K562 (cell line): ENCODE measurements at regions not wholly inside any gene's neighbourhood (a gene's known extent, or its start where the extent isn't known, plus 50 kb on each side); places are given as distances from the start of the nearest gene placed in this dataset.

Experiments
- BRD4 ChIP-seq: fragments of 200-600 bp; sonication (generic); IDR thresholded peaks from 2 replicates; pipeline ENCODE4 v1.6.1; 2017; ENCODE audit warnings: inconsistent platforms
- HNRNPK ChIP-seq: fragments of 200-400 bp; formaldehyde crosslinking; IDR thresholded peaks from one replicate; pipeline ENCODE4 v1.6.1; 2018; ENCODE audit warnings: mild to moderate bottlenecking, low read depth, low read length; ENCODE audit not compliant: poor library complexity, severe bottlenecking
- POLR2A ChIP-seq: fragments of 450-650 bp; conservative IDR thresholded peaks from 2 replicates; pipeline ENCODE4 v1.6.1; 2016
- REST ChIP-seq, 2 experiments: fragments of 450-650 bp; formaldehyde crosslinking in 1 of 2; IDR thresholded peaks; 2 replicates each; pipeline versions ENCODE4 v1.4.0 to v1.6.1; 2014 to 2020; ENCODE audit warnings: mild to moderate bottlenecking in 2 of 2, borderline replicate concordance in 1 of 2, low read depth in 1 of 2
- SIN3A ChIP-seq, 2 experiments: fragments of 150-350 bp in 1 of 2; IDR thresholded peaks; 2 replicates each; pipeline ENCODE4 v1.6.1; 2011 to 2016; ENCODE audit warnings: borderline replicate concordance in 2 of 2, low read depth in 2 of 2, low read length in 2 of 2, mild to moderate bottlenecking in 2 of 2, moderate library complexity in 2 of 2; ENCODE audit not compliant: control insufficient read depth in 1 of 2
- ZBTB40 ChIP-seq, 2 experiments: fragments of 450-650 bp in 1 of 2; sonication (generic) in 1 of 2; formaldehyde crosslinking in 1 of 2; IDR thresholded peaks; 2 replicates each; pipeline versions ENCODE4 v1.7.1 to v1.9.0; 2016 to 2022; ENCODE audit warnings: inconsistent platforms in 1 of 2, mild to moderate bottlenecking in 1 of 2, missing genetic modification reagents in 1 of 2
- TF ChIP-seq, protein P1 (sequence below), 2 experiments: IDR thresholded peaks in 1 of 2; conservative IDR thresholded peaks in 1 of 2; 2 replicates each; pipeline ENCODE4 v1.6.1; 2016; ENCODE audit warnings: low read depth in 2 of 2, mild to moderate bottlenecking in 1 of 2, missing compliant biosample characterization in 1 of 2, missing genetic modification characterization in 1 of 2, moderate library complexity in 1 of 2
- TF ChIP-seq, protein P2 (sequence below), 3 experiments: IDR thresholded peaks in 2 of 3; conservative IDR thresholded peaks in 1 of 3; 2 replicates each; pipeline ENCODE4 v1.5.1; 2011 to 2012; ENCODE audit warnings: low read length in 3 of 3, mild to moderate bottlenecking in 3 of 3, control low read depth in 2 of 3, improper control_type of control experiment in 1 of 3, inconsistent platforms in 1 of 3, low read depth in 1 of 3, mixed read lengths in 1 of 3, moderate library complexity in 1 of 3; ENCODE audit not compliant: insufficient read depth in 2 of 3

GRCh38 chr17:62180772-62181171 is 115.7 kb upstream of the MED13 start:
- no peak for TF ChIP-seq SIN3A (IDR thresholded peaks at IDR 0.05; ENCODE audit: borderline replicate concordance in 2 of 2, control insufficient read depth in 1 of 2, low read depth in 2 of 2, low read length in 2 of 2)
- TF ChIP-seq REST (IDR thresholded peaks at IDR 0.05; ENCODE audit: borderline replicate concordance) = no peak
- no peak for TF ChIP-seq REST (CRISPR knock-in tag; IDR thresholded peaks at IDR 0.05; ENCODE audit: low read depth)
- TF ChIP-seq HNRNPK = no peak
- TF ChIP-seq, protein P1, sequence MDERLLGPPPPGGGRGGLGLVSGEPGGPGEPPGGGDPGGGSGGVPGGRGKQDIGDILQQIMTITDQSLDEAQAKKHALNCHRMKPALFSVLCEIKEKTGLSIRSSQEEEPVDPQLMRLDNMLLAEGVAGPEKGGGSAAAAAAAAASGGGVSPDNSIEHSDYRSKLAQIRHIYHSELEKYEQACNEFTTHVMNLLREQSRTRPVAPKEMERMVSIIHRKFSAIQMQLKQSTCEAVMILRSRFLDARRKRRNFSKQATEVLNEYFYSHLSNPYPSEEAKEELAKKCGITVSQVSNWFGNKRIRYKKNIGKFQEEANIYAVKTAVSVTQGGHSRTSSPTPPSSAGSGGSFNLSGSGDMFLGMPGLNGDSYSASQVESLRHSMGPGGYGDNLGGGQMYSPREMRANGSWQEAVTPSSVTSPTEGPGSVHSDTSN (CRISPR knock-in tag; IDR thresholded peaks at IDR 0.05; ENCODE audit: low read depth) = no peak
- TF ChIP-seq, protein P1 (tag; conservative IDR thresholded peaks at IDR 0.05; ENCODE audit: low read depth) = no peak
- no peak for TF ChIP-seq POLR2A
- TF ChIP-seq BRD4 = no peak
- no peak for TF ChIP-seq ZBTB40 (IDR thresholded peaks at IDR 0.05)
- no peak for TF ChIP-seq ZBTB40 (CRISPR knock-in tag; IDR thresholded peaks at IDR 0.05)
- TF ChIP-seq, protein P2, sequence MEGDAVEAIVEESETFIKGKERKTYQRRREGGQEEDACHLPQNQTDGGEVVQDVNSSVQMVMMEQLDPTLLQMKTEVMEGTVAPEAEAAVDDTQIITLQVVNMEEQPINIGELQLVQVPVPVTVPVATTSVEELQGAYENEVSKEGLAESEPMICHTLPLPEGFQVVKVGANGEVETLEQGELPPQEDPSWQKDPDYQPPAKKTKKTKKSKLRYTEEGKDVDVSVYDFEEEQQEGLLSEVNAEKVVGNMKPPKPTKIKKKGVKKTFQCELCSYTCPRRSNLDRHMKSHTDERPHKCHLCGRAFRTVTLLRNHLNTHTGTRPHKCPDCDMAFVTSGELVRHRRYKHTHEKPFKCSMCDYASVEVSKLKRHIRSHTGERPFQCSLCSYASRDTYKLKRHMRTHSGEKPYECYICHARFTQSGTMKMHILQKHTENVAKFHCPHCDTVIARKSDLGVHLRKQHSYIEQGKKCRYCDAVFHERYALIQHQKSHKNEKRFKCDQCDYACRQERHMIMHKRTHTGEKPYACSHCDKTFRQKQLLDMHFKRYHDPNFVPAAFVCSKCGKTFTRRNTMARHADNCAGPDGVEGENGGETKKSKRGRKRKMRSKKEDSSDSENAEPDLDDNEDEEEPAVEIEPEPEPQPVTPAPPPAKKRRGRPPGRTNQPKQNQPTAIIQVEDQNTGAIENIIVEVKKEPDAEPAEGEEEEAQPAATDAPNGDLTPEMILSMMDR (IDR thresholded peaks at IDR 0.05 in 2 of 3, conservative IDR thresholded peaks at IDR 0.05 in 1 of 3; ENCODE audit: insufficient read depth in 2 of 3, low read depth in 1 of 3, low read length in 3 of 3) = no peak
